ENCODE measurements at regions not wholly inside any gene's neighbourhood (a gene's known extent, or its start where the extent isn't known, plus 50 kb on each side); places are given as distances from the start of the nearest gene placed in this dataset.

DNA sequence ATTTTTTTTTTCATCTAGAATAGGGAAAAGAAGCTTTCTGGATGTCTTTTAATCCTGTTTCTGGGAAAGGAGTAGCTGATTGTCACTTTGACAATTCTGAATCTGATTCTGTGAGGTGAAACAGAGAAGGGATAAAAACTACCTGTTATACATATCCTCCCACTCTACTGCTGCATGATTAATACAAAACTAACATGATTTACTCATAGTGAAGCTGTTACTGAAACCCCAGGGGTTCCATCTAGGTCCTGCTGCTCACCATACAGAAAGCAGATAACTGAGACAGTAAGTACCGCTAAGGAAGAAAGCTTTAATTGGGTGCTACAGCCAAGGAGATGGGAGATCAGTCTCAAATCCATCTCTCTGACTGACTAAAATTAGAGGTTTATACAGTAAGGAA, 610.9 kb upstream of the ALCAM start:
- H3K27ac Mint-ChIP-seq, result no peak overlapping the region
- DNase-seq (ENCODE audit: extremely low spot score, unreplicated experiment), result no peak
- no peak overlapping the region for H3K4me3 Mint-ChIP-seq
- no peaks in the 10 kb centered on the region for H3K36me3 Mint-ChIP-seq
- H3K27me3 Mint-ChIP-seq, result no peaks in the 10 kb centered on the region
- H3K9me3 Mint-ChIP-seq, result no peaks in the 10 kb centered on the region
- TF ChIP-seq, protein P1, sequence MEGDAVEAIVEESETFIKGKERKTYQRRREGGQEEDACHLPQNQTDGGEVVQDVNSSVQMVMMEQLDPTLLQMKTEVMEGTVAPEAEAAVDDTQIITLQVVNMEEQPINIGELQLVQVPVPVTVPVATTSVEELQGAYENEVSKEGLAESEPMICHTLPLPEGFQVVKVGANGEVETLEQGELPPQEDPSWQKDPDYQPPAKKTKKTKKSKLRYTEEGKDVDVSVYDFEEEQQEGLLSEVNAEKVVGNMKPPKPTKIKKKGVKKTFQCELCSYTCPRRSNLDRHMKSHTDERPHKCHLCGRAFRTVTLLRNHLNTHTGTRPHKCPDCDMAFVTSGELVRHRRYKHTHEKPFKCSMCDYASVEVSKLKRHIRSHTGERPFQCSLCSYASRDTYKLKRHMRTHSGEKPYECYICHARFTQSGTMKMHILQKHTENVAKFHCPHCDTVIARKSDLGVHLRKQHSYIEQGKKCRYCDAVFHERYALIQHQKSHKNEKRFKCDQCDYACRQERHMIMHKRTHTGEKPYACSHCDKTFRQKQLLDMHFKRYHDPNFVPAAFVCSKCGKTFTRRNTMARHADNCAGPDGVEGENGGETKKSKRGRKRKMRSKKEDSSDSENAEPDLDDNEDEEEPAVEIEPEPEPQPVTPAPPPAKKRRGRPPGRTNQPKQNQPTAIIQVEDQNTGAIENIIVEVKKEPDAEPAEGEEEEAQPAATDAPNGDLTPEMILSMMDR (conservative IDR thresholded peaks at IDR 0.05), result no peak
- H3K4me1 Mint-ChIP-seq (ENCODE audit: unreplicated experiment), result no peaks in the 10 kb centered on the region

DNA sequence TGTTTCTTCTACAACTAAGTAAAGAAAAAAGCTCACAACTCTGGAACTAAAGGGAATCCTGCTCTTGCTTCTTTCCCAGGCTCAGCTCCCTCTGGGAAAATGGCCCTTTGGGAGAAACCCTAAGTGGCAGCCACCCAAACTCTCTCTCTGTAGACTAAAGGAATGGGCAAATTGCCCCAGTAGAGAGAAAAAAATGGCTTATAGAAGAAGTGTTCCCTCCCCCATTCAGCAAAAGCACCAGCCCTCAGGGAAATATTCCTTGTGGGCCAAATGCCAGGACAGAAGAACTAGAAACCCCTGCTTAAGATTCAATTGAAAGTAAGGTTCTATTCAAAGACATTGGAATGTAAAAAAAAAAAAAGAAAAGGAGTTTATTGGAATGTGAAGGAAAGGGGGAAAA, 603.7 kb upstream of the ALCAM start:
- H3K4me3 Mint-ChIP-seq, result no peak overlapping the region
- DNase-seq (ENCODE audit: extremely low spot score, unreplicated experiment), result no peak
- peaks cover 7% of the 10 kb centered on the region for H3K4me1 Mint-ChIP-seq (ENCODE audit: unreplicated experiment)
- peak overlapping the region; percentile 19 for H3K27ac Mint-ChIP-seq
- H3K36me3 Mint-ChIP-seq, result no peaks in the 10 kb centered on the region
- H3K27me3 Mint-ChIP-seq, result no peaks in the 10 kb centered on the region
- H3K9me3 Mint-ChIP-seq, result no peaks in the 10 kb centered on the region
- TF ChIP-seq, protein P1 (conservative IDR thresholded peaks at IDR 0.05), result no peak

DNA sequence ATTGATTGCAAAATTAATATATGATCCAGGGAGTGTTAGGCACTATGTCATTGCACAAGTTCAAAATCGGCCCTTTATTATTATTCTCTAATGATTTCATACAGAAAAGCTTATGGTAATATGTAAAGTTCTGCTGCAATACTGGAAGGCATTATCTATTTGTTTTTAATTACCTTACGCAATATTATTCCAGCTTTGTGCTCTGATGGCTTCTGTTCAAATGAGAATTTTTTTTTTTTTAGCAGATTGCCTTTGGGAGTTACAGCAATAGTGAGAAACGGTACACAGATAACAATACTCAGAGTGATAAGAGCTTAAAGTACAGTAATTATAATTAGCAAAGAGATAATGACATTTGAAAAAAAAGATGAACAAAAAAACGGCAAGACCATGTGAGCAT, 602.2 kb upstream of the ALCAM start:
- H3K4me3 Mint-ChIP-seq, result no peak overlapping the region
- no peak for DNase-seq (ENCODE audit: extremely low spot score, unreplicated experiment)
- H3K27me3 Mint-ChIP-seq, result no peaks in the 10 kb centered on the region
- no peak overlapping the region for H3K27ac Mint-ChIP-seq
- H3K9me3 Mint-ChIP-seq, result no peaks in the 10 kb centered on the region
- no peaks in the 10 kb centered on the region for H3K36me3 Mint-ChIP-seq
- peaks cover 7% of the 10 kb centered on the region for H3K4me1 Mint-ChIP-seq (ENCODE audit: unreplicated experiment)
- TF ChIP-seq, protein P1 (conservative IDR thresholded peaks at IDR 0.05), result no peak

DNA sequence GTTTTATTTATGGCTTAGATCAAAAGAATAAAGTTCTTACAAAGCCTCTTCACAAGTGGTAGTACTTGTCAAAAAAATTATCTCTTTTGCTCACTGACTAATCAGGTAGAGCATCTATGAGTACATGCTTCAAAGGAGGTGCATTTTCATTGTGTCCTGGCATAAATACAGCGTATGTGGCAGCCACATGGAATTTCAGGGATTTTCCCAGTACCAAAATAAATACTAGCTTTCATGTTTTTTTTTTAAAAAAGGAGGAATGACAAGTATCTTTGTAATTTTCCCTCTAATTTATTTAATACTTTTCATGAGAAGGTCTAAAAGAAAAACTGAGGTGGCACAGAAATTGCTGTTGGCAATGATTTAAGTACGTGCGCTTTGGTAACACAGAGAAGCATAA, 597.8 kb upstream of the ALCAM start:
- TF ChIP-seq, protein P1 (conservative IDR thresholded peaks at IDR 0.05), result no peak
- Mint-ChIP-seq H3K27ac (no peak overlapping the region), H3K9me3 (no peaks in the 10 kb centered on the region), H3K4me3 (no peak overlapping the region), H3K36me3 (no peaks in the 10 kb centered on the region), H3K27me3 (no peaks in the 10 kb centered on the region), H3K4me1 (ENCODE audit: unreplicated experiment) (no peaks in the 10 kb centered on the region)
- no peak for DNase-seq (ENCODE audit: extremely low spot score, unreplicated experiment)

DNA sequence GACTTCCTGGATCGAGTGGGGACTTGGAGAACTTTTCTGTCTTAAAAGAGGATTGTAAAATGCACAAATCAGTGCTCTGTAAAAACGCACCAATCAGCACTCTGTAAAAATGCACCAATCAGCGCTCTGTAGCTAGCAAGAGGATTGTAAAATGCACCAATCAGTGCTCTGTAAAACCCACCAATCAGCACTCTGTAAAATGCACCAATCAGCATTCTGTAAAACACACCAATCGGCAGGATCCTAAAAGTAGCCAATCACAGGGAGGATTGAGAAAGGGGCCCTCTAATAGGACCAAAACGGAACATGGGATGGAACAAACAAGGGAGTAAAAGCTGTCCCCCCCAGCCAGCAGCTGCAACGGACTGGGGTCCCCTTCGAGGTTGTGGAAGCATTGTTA, 587.4 kb upstream of the ALCAM start:
- no peaks in the 10 kb centered on the region for H3K4me1 Mint-ChIP-seq (ENCODE audit: unreplicated experiment)
- H3K4me3 Mint-ChIP-seq, result no peak overlapping the region
- TF ChIP-seq, protein P1 (conservative IDR thresholded peaks at IDR 0.05), result no peak
- H3K27ac Mint-ChIP-seq, result no peak overlapping the region
- no peak for DNase-seq (ENCODE audit: extremely low spot score, unreplicated experiment)
- H3K9me3 Mint-ChIP-seq, result peaks cover 4% of the 10 kb centered on the region
- H3K27me3 Mint-ChIP-seq, result no peaks in the 10 kb centered on the region
- H3K36me3 Mint-ChIP-seq, result no peaks in the 10 kb centered on the region

DNA sequence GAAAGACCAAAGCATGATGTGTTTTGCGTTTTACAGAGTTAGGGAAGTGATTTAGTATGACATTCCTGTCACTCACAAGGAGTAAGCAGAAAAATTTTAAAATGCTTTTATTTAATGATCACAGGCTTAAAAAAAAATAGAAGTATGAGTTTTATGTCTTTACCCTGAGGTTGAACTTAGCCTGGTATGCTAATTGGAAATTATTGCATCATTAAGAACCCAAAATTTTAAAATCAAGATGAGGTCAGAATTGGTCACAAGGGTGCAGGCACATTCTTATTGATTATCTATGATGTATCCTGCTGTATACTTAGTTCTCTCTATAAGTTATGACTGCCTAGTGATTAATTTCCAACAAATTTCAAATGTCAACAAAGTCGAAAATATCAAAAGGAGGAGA, 585.6 kb upstream of the ALCAM start:
- Mint-ChIP-seq H3K4me1 (ENCODE audit: unreplicated experiment) (no peaks in the 10 kb centered on the region), H3K36me3 (no peaks in the 10 kb centered on the region), H3K27me3 (no peaks in the 10 kb centered on the region), H3K4me3 (no peak overlapping the region), H3K9me3 (peaks cover 8% of the 10 kb centered on the region), H3K27ac (no peak overlapping the region)
- TF ChIP-seq, protein P1 (conservative IDR thresholded peaks at IDR 0.05), result no peak
- DNase-seq (ENCODE audit: extremely low spot score, unreplicated experiment), result no peak

All from type B pancreatic cell (in vitro differentiated cells).